T-cell (primary cell): ENCODE measurements at regions not wholly inside any gene's neighbourhood (a gene's known extent, or its start where the extent isn't known, plus 50 kb on each side); places are given as distances from the start of the nearest gene placed in this dataset.
"Not testable (repeated sequence)": the region's sequence is repeated elsewhere in the genome, so short reads cannot be mapped to it uniquely, and the experiment has no call there.

Experiments
- ATAC-seq, 4 experiments: fragments of 200-7000 bp in 3 of 4; fragments of 150-1000 bp in 1 of 4; cut with Tn5 transposase; replicated peaks in 1 of 4; 1 replicate in 3 of 4; 2 replicates in 1 of 4; pipeline ENCODE4 v1.10.0; 2021; ENCODE audit warnings: moderate library complexity in 3 of 4, mild to moderate bottlenecking in 2 of 4, moderate number of reproducible peaks in 1 of 4
- CTCF ChIA-PET, 2 donors: fragments of 300-600 bp; sonication (Branson Sonifier 250); formaldehyde crosslinking; loops; one replicate each; lab custom pipeline; 2022; ENCODE audit warnings: antibody characterized with exemption in 2 of 2; lab: Charles Lee
- POLR2A ChIA-PET, 2 donors: fragments of 300-600 bp; sonication (Branson Sonifier 250); formaldehyde crosslinking; loops; one replicate each; lab custom pipeline; 2022; ENCODE audit warnings: antibody characterized with exemption in 2 of 2; lab: Charles Lee
- DNase-seq, 35 experiments: peaks; one replicate each; pipeline versions ENCODE4 v3.0.0 to v3.0.0-alpha.2; 2013 to 2023
- H3K27ac ChIP-seq: one replicate; pipeline ENCODE4 v1.5.1; 2013; ENCODE audit warnings: low read length
- H3K27me3 ChIP-seq, 2 experiments: replicated peaks in 1 of 2; 1 replicate in 1 of 2; 2 replicates in 1 of 2; pipeline versions ENCODE4 v1.6.1 to v1.7.0; 2013; ENCODE audit warnings: low read length in 1 of 2, mixed read lengths in 1 of 2; ENCODE audit not compliant: control insufficient read depth in 2 of 2, insufficient read depth in 2 of 2; ENCODE audit errors: extremely low read depth in 1 of 2
- H3K36me3 ChIP-seq, 2 donors: 1 replicate in 1 of 2; 2 replicates in 1 of 2; pipeline versions ENCODE4 v1.6.1 to v1.7.0; 2013; ENCODE audit warnings: low read length in 1 of 2; ENCODE audit not compliant: control insufficient read depth in 2 of 2, insufficient read depth in 1 of 2; ENCODE audit errors: extremely low read depth in 1 of 2
- H3K4me1 ChIP-seq, 2 experiments: 1 replicate in 1 of 2; 2 replicates in 1 of 2; pipeline versions ENCODE4 v1.6.1 to v1.7.0; 2013; ENCODE audit warnings: low read length in 2 of 2, mixed read lengths in 1 of 2; ENCODE audit not compliant: insufficient read depth in 2 of 2, control insufficient read depth in 1 of 2; ENCODE audit errors: extremely low read depth in 1 of 2
- H3K4me3 ChIP-seq, 2 donors: 1 replicate in 1 of 2; 2 replicates in 1 of 2; pipeline versions ENCODE4 v1.5.1 to v1.7.0; 2013; ENCODE audit warnings: mild to moderate bottlenecking in 2 of 2, low read length in 1 of 2, moderate library complexity in 1 of 2; ENCODE audit not compliant: control insufficient read depth in 1 of 2; ENCODE audit errors: extremely low read depth in 1 of 2
- H3K9me3 ChIP-seq: 2 replicates; pipeline ENCODE4 v1.7.0; 2013
- H3K27ac Mint-ChIP-seq, 2 donors: one replicate each; pipeline ENCODE4 v1.8.0; 2020 to 2021; ENCODE audit warnings: mild to moderate bottlenecking in 2 of 2, mixed read lengths in 2 of 2
- H3K27me3 Mint-ChIP-seq, 2 donors: one replicate each; pipeline ENCODE4 v1.8.0; 2021 to 2022; ENCODE audit warnings: mixed read lengths in 2 of 2
- H3K36me3 Mint-ChIP-seq: one replicate; pipeline ENCODE4 v1.8.0; 2021; ENCODE audit warnings: mixed read lengths
- H3K4me1 Mint-ChIP-seq, 3 donors: one replicate each; pipeline ENCODE4 v1.8.0; 2020 to 2022; ENCODE audit warnings: mixed read lengths in 3 of 3, mild to moderate bottlenecking in 1 of 3
- H3K4me3 Mint-ChIP-seq, 3 donors: one replicate each; pipeline ENCODE4 v1.8.0; 2020 to 2022; ENCODE audit warnings: mild to moderate bottlenecking in 3 of 3, mixed read lengths in 3 of 3, moderate library complexity in 3 of 3
- H3K9me3 Mint-ChIP-seq, 3 donors: one replicate each; pipeline ENCODE4 v1.8.0; 2020 to 2022; ENCODE audit warnings: mixed read lengths in 3 of 3
- WGBS: methylation state at CpG from one replicate; pipeline ENCODE4 v1.1.5; 2013; ENCODE audit warnings: missing lambda C conversion rate; ENCODE audit not compliant: insufficient coverage; 5-methylcytosine and 5-hydroxymethylcytosine counted together

DNA sequence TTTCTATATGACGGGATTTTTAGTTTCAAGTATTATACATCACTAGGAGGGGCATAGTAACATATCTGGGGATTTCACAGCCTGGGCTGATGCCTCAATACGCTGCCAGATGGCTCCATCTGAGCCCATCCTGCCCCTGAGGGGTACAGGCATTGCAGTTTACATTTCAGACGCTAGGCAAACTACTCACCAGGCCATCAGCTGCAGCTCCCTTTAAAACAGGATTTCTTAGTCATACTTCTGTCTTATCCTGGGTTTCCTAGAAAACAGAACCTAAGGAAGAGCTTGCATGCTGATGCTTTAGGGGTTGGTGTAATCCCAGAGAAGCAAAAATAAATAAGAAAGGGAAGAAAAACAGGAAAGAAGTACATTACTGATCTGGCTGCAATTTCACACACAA, 372.8 kb upstream of the PIK3R1 start:
- no CpG with 5 or more reads among the region's 3 CpGs for WGBS
- H3K4me1 Mint-ChIP-seq = no peaks in the 10 kb centered on the region
- peaks cover 0 to 2% of the 10 kb centered on the region in 2 experiments for H3K27me3 ChIP-seq
- H3K27ac Mint-ChIP-seq = no peak overlapping the region
- H3K9me3 Mint-ChIP-seq = no peaks in the 10 kb centered on the region
- H3K27ac ChIP-seq = no peak overlapping the region
- ATAC-seq = no peak
- no peak overlapping the region for H3K4me3 Mint-ChIP-seq
- ChIA-PET POLR2A (interaction anchor here in 1 of 2 donors (0.6 kb wide), 1 partner anchor 196 kb away, joined by 6 read pairs; no protein-coding TSS in a partner anchor), CTCF (no interaction called here)
- H3K27me3 Mint-ChIP-seq = peaks cover 10 to 22% of the 10 kb centered on the region in 2 donors
- no peak for DNase-seq
- no peaks in the 10 kb centered on the region for H3K4me1 ChIP-seq
- no peaks in the 10 kb centered on the region for H3K36me3 Mint-ChIP-seq
- no peak overlapping the region for H3K4me3 ChIP-seq
- H3K36me3 ChIP-seq = no peaks in the 10 kb centered on the region
- H3K9me3 ChIP-seq = no peaks in the 10 kb centered on the region

DNA sequence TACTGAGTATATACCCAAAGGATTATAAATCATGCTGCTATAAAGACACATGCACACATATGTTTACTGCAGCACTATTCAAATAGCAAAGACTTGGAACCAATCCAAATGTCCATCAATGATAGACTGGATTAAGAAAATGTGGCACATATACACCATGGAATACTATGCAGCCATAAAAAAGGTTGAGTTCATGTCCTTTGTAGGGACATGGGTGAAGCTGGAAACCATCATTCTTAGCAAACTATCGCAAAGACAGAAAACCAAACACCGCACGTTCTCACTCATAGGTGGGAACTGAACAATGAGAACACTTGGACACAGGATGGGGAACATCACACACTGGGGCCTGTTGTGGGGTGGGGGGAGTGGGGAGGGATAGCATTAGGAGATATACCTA, 378.3 kb upstream of the PIK3R1 start:
- H3K4me1 ChIP-seq, H3K36me3 Mint-ChIP-seq, H3K27ac Mint-ChIP-seq, POLR2A ChIA-PET, H3K4me1 Mint-ChIP-seq, CTCF ChIA-PET, H3K9me3 ChIP-seq, H3K27me3 Mint-ChIP-seq, ATAC-seq, DNase-seq, H3K9me3 Mint-ChIP-seq, H3K27me3 ChIP-seq, H3K36me3 ChIP-seq, H3K27ac ChIP-seq, H3K4me3 ChIP-seq, H3K4me3 Mint-ChIP-seq: not testable (repeated sequence)
- WGBS = no CpG with 5 or more reads among the region's 3 CpGs

DNA sequence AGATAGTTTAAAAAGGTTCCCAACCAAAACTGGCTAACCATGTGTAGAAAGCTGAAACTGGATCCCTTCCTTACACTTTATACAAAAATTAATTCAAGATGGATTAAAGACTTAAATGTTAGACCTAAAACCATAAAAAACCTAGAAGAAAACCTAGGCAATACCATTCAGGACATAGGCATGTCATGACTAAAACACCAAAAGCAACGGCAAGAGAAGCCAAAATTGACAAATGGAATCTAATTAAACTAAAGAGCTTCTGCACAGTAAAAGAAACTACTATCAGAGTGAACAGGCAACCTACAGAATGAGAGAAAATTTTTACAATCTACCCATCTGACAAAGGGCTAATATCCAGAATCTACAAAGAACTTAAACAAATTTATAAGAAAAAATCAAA, 379.1 kb upstream of the PIK3R1 start:
- ATAC-seq = not testable (repeated sequence)

DNA sequence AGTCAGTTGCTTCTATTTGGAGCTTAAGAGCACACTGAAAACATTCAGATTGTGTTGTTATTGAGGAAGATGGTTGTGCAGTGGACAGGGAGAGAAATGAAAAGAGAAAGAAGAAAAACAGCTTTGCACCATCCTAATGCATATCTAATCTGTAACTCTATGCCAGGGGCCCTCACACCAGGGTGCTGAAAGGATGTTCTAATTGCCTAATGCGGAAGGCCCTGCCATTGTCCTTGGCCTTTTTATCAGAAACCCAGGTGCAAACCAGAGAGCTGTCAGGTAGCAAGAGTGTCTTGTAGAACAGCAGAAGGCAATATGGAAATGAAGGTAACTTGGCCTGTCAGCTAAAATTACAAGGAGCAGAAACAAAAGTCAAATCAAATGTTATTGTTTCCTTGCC, 384.5 kb upstream of the PIK3R1 start:
- CTCF ChIA-PET = no interaction called here
- no peak overlapping the region for H3K4me3 ChIP-seq
- Mint-ChIP-seq H3K9me3 (no peaks in the 10 kb centered on the region), H3K4me1 (no peaks in the 10 kb centered on the region), H3K4me3 (no peak overlapping the region), H3K27ac (no peak overlapping the region), H3K27me3 (peaks cover 1 to 7% of the 10 kb centered on the region in 2 donors), H3K36me3 (no peaks in the 10 kb centered on the region)
- no peaks in the 10 kb centered on the region for H3K27me3 ChIP-seq
- ATAC-seq (no peak), DNase-seq (no peak)
- POLR2A ChIA-PET = no interaction called here
- no peaks in the 10 kb centered on the region for H3K9me3 ChIP-seq
- H3K4me1 ChIP-seq = no peaks in the 10 kb centered on the region
- H3K27ac ChIP-seq = no peak overlapping the region
- no peaks in the 10 kb centered on the region for H3K36me3 ChIP-seq
- no CpG with 5 or more reads among the region's 1 CpG for WGBS

More for the DNA sequence above, 379.1 kb upstream of the PIK3R1 start:
- H3K9me3 ChIP-seq, H3K36me3 ChIP-seq, H3K27me3 ChIP-seq, H3K36me3 Mint-ChIP-seq, DNase-seq, H3K4me1 Mint-ChIP-seq, H3K4me1 ChIP-seq, H3K4me3 Mint-ChIP-seq, CTCF ChIA-PET, H3K27ac ChIP-seq, H3K4me3 ChIP-seq, H3K27me3 Mint-ChIP-seq, H3K27ac Mint-ChIP-seq, H3K9me3 Mint-ChIP-seq, POLR2A ChIA-PET: not testable (repeated sequence)
- WGBS = no CpG with 5 or more reads among the region's 1 CpG

DNA sequence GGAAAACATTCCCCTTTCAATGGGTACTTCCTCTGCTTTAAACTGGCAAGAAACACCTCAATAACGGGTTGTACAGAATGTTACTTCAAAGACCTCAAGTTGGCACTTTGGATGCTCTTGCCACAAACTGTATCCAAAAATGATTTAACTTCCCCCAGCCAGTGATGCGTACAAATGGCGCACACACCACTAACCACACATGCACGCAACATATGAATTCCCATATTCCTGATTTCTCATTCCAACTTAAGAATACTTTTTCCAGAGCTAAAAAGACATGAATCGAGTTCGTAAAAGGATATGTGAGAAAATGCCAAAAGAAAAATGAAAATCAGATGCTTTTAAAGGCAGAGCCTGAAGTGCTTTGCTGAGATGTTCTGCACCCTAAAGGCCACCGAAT, 388.0 kb upstream of the PIK3R1 start:
- Histone ChIP-seq H3K4me1 (no peaks in the 10 kb centered on the region), H3K4me3 (no peak overlapping the region), H3K27ac (no peak overlapping the region), H3K36me3 (no peaks in the 10 kb centered on the region), H3K27me3 (no peaks in the 10 kb centered on the region), H3K9me3 (no peaks in the 10 kb centered on the region)
- ATAC-seq = no peak
- POLR2A ChIA-PET = no interaction called here
- Mint-ChIP-seq H3K36me3 (no peaks in the 10 kb centered on the region), H3K4me3 (no peak overlapping the region), H3K4me1 (no peaks in the 10 kb centered on the region), H3K9me3 (peaks cover 0 to 4% (median 0%) of the 10 kb centered on the region in 3 donors), H3K27me3 (no peaks in the 10 kb centered on the region), H3K27ac (no peak overlapping the region)
- WGBS = 81% methylated on average over 6 of the region's 7 CpGs
- CTCF ChIA-PET = no interaction called here
- DNase-seq = no peak

DNA sequence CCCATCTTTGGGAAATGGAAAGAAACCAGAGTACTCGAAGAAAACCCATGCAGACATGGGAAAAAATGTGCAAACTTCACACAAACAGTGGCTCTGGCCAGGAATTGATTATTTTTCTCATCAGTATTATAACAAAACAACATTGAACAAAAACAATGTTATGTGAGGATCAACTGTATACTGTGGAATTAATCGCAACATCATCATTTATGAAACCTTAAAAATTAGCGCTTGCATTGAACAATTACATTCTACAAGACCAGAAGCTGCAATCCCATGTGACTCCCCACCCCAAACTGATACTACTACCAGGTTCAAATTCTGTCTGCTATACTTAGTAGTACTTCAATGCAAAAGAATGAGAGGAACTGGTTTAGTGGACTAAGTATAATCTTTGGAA, 390.7 kb upstream of the PIK3R1 start:
- Mint-ChIP-seq H3K36me3 (no peaks in the 10 kb centered on the region), H3K4me1 (no peaks in the 10 kb centered on the region), H3K27me3 (no peaks in the 10 kb centered on the region), H3K9me3 (peaks cover 0 to 4% (median 0%) of the 10 kb centered on the region in 3 donors), H3K4me3 (no peak overlapping the region), H3K27ac (no peak overlapping the region)
- no peak overlapping the region for H3K27ac ChIP-seq
- no CpG with 5 or more reads among the region's 3 CpGs for WGBS
- ChIA-PET CTCF (no interaction called here), POLR2A (no interaction called here)
- ATAC-seq (no peak), DNase-seq (no peak)
- no peaks in the 10 kb centered on the region for H3K27me3 ChIP-seq
- H3K9me3 ChIP-seq = no peaks in the 10 kb centered on the region
- no peaks in the 10 kb centered on the region for H3K4me1 ChIP-seq
- H3K4me3 ChIP-seq = no peak overlapping the region
- no peaks in the 10 kb centered on the region for H3K36me3 ChIP-seq

DNA sequence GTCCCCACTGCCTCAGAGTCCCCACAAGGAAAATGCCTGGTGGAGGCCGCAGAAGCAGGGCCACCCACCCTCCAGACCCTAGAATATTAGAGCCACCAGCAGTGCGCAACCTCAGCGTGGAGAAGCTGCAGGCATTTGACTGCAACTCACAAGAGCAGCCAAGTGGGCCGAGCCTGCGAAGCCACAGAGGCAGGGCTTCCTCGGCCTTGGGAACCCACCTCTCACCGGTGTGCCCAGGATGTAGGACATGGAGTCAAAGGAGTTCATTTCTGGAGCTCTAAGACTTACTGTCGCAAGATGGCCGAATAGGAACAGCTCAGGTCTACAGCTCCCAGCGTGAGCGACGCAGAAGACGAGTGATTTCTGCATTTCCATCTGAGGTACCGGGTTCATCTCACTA, 397.9 kb upstream of the PIK3R1 start:
- Mint-ChIP-seq H3K9me3 (peaks cover 0 to 3% (median 0%) of the 10 kb centered on the region in 3 donors), H3K27ac (no peak overlapping the region), H3K4me1 (no peaks in the 10 kb centered on the region), H3K27me3 (no peaks in the 10 kb centered on the region), H3K36me3 (no peaks in the 10 kb centered on the region), H3K4me3 (no peak overlapping the region)
- peaks cover 0 to 3% of the 10 kb centered on the region in 2 experiments for H3K27me3 ChIP-seq
- H3K4me3 ChIP-seq = no peak overlapping the region
- no peaks in the 10 kb centered on the region for H3K9me3 ChIP-seq
- ChIA-PET POLR2A (no interaction called here), CTCF (no interaction called here)
- DNase-seq (no peak), ATAC-seq (no peak)
- no peak overlapping the region for H3K27ac ChIP-seq
- 95% methylated on average over 9 of the region's 14 CpGs for WGBS
- no peaks in the 10 kb centered on the region for H3K4me1 ChIP-seq
- H3K36me3 ChIP-seq = no peaks in the 10 kb centered on the region
